ENCODE measurements at regions not wholly inside any gene's neighbourhood (a gene's known extent, or its start where the extent isn't known, plus 50 kb on each side); places are given as distances from the start of the nearest gene placed in this dataset.

DNA sequence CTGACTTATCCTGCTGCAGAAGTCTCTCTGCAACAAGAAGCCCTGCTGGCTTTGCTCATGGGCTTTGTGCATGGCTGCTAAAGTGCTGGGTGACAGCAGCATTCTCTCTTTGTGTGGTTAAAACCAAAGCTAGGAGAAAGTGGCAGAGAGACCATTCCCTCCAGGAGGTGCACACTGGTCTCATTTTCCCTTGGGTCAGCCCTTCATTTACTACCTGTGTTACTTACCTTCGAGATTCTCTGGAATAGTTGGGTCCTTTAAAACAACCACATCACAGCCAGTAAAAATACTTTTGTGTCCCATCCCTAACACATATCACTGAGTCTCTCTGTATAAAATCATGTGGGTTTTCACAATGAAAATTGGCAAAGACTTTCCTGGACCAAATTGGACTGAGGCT is 315.5 kb downstream of the IRX1 start:
- TF ChIP-seq, protein P1, sequence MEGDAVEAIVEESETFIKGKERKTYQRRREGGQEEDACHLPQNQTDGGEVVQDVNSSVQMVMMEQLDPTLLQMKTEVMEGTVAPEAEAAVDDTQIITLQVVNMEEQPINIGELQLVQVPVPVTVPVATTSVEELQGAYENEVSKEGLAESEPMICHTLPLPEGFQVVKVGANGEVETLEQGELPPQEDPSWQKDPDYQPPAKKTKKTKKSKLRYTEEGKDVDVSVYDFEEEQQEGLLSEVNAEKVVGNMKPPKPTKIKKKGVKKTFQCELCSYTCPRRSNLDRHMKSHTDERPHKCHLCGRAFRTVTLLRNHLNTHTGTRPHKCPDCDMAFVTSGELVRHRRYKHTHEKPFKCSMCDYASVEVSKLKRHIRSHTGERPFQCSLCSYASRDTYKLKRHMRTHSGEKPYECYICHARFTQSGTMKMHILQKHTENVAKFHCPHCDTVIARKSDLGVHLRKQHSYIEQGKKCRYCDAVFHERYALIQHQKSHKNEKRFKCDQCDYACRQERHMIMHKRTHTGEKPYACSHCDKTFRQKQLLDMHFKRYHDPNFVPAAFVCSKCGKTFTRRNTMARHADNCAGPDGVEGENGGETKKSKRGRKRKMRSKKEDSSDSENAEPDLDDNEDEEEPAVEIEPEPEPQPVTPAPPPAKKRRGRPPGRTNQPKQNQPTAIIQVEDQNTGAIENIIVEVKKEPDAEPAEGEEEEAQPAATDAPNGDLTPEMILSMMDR (IDR thresholded peaks at IDR 0.05), result no peak
- TF ChIP-seq EZH2 (IDR thresholded peaks at IDR 0.05; ENCODE audit: borderline replicate concordance, insufficient read depth, low read depth, low read length, poor library complexity, severe bottlenecking), result no peak
